Tibial nerve (tissue), 4 donors: ENCODE measurements at regions not wholly inside any gene's neighbourhood (a gene's known extent, or its start where the extent isn't known, plus 50 kb on each side); places are given as distances from the start of the nearest gene placed in this dataset.

Source experiments
- DNase-seq, 2 donors: peaks; one replicate each; pipeline ENCODE4 v3.0.0-alpha.2; 2019; ENCODE audit warnings: low spot score in 2 of 2
- H3K27ac ChIP-seq, 4 donors: fragments of 200-600 bp; sonication (generic) in 3 of 4; one replicate each; pipeline ENCODE4 v1.5.1; 2017 to 2019; ENCODE audit warnings: mild to moderate bottlenecking in 1 of 4
- H3K27me3 ChIP-seq, 2 donors: fragments of 200-600 bp; sonication (generic) in 1 of 2; one replicate each; pipeline versions ENCODE4 v1.5.1 to v1.6.0; 2017 to 2019
- H3K36me3 ChIP-seq, 3 donors: fragments of 200-600 bp; sonication (generic); one replicate each; pipeline ENCODE4 v1.5.1; 2018 to 2019
- H3K4me1 ChIP-seq, 4 donors: fragments of 200-600 bp; sonication (generic) in 3 of 4; one replicate each; pipeline ENCODE4 v1.5.1; 2017 to 2019
- H3K4me3 ChIP-seq, 4 donors: fragments of 200-600 bp; sonication (generic) in 3 of 4; one replicate each; pipeline ENCODE4 v1.5.1; 2017 to 2019; ENCODE audit warnings: mild to moderate bottlenecking in 1 of 4, moderate library complexity in 1 of 4
- H3K9me3 ChIP-seq, 4 donors: fragments of 200-600 bp; sonication (generic) in 3 of 4; one replicate each; pipeline ENCODE4 v1.5.1; 2017 to 2019
- CTCF ChIP-seq, 5 experiments: fragments of 200-600 bp in 3 of 5; fragments of 450-650 bp in 2 of 5; sonication (generic) in 3 of 5; IDR thresholded peaks; one replicate each; pipeline ENCODE4 v1.5.1; 2016 to 2019; ENCODE audit warnings: antibody characterized with exemption in 5 of 5, mild to moderate bottlenecking in 3 of 5, moderate library complexity in 2 of 5
- EP300 ChIP-seq, 2 donors: sonication (generic); formaldehyde crosslinking; IDR thresholded peaks; one replicate each; pipeline ENCODE4 v1.6.1; 2017; ENCODE audit warnings: antibody characterized with exemption in 2 of 2, mild to moderate bottlenecking in 1 of 2
- POLR2A ChIP-seq, 2 donors: fragments of 450-650 bp; IDR thresholded peaks; one replicate each; pipeline ENCODE4 v1.6.1; 2017; ENCODE audit warnings: antibody characterized with exemption in 2 of 2, mild to moderate bottlenecking in 2 of 2, moderate library complexity in 2 of 2
- WGBS, 2 donors: methylation state at CpG; one replicate each; pipeline ENCODE4 v1.1.5; 2018; 5-methylcytosine and 5-hydroxymethylcytosine counted together

GRCh38 chr14:44804391-44804790 is 157.4 kb downstream of the KLHL28 start:
- Histone ChIP-seq H3K4me1 (no peaks in the 10 kb centered on the region), H3K9me3 (no peaks in the 10 kb centered on the region), H3K4me3 (no peak overlapping the region), H3K27me3 (no peaks in the 10 kb centered on the region), H3K27ac (no peak overlapping the region), H3K36me3 (no peaks in the 10 kb centered on the region)
- no peak for TF ChIP-seq EP300 (IDR thresholded peaks at IDR 0.05)
- TF ChIP-seq CTCF (IDR thresholded peaks at IDR 0.05) = no peak
- no peak for TF ChIP-seq POLR2A (IDR thresholded peaks at IDR 0.05)
- DNase-seq = no peak

GRCh38 chr14:44803239-44803905 is 158.4 kb downstream of the KLHL28 start:
- no peaks in the 10 kb centered on the region for H3K36me3 ChIP-seq
- 70 to 83% methylated on average over 1 of the region's 1 CpG for WGBS, 2 donors
- H3K9me3 ChIP-seq = no peaks in the 10 kb centered on the region
- no peak for DNase-seq
- no peaks in the 10 kb centered on the region for H3K27me3 ChIP-seq
- H3K4me1 ChIP-seq = no peaks in the 10 kb centered on the region
- H3K4me3 ChIP-seq = no peak overlapping the region
- no peak overlapping the region for H3K27ac ChIP-seq
- TF ChIP-seq POLR2A (IDR thresholded peaks at IDR 0.05) (no peak), EP300 (IDR thresholded peaks at IDR 0.05) (no peak), CTCF (IDR thresholded peaks at IDR 0.05) (peak; percentile 56 to 69 (median 62))

GRCh38 chr14:44798386-44799242 is 163.1 kb downstream of the KLHL28 start:
- TF ChIP-seq CTCF (IDR thresholded peaks at IDR 0.05) (no peak), EP300 (IDR thresholded peaks at IDR 0.05) (no peak), POLR2A (IDR thresholded peaks at IDR 0.05) (no peak)
- 82 to 96% methylated on average over 46 of the region's 60 CpGs for WGBS, 2 donors
- Histone ChIP-seq H3K27me3 (no peaks in the 10 kb centered on the region), H3K4me3 (peak overlapping the region in 1 of 4 donors; percentile 8), H3K9me3 (no peaks in the 10 kb centered on the region), H3K27ac (no peak overlapping the region), H3K4me1 (peaks cover 0 to 9% (median 0%) of the 10 kb centered on the region in 4 donors), H3K36me3 (no peaks in the 10 kb centered on the region)
- no peak for DNase-seq

- H3K27me3 ChIP-seq = no peaks in the 10 kb centered on the region
- H3K27ac ChIP-seq = no peak overlapping the region
- 86 to 93% methylated on average over 1 of the region's 1 CpG for WGBS, 2 donors
- H3K4me1 ChIP-seq = peaks cover 0 to 9% (median 0%) of the 10 kb centered on the region in 4 donors
- H3K9me3 ChIP-seq = no peaks in the 10 kb centered on the region
- DNase-seq = no peak
- H3K4me3 ChIP-seq = no peak overlapping the region
- H3K36me3 ChIP-seq = no peaks in the 10 kb centered on the region
- TF ChIP-seq EP300 (IDR thresholded peaks at IDR 0.05) (no peak), CTCF (IDR thresholded peaks at IDR 0.05) (no peak)
Measured at GRCh38 chr14:44795725-44796124, 166.0 kb downstream of the KLHL28 start.

GRCh38 chr14:44791730-44792129 is 170.0 kb downstream of the KLHL28 start:
- Histone ChIP-seq H3K27me3 (no peaks in the 10 kb centered on the region), H3K4me1 (peaks cover 0 to 9% (median 0%) of the 10 kb centered on the region in 4 donors), H3K36me3 (no peaks in the 10 kb centered on the region), H3K27ac (no peak overlapping the region), H3K9me3 (no peaks in the 10 kb centered on the region), H3K4me3 (no peak overlapping the region)
- TF ChIP-seq EP300 (IDR thresholded peaks at IDR 0.05) (no peak), CTCF (IDR thresholded peaks at IDR 0.05) (no peak), POLR2A (IDR thresholded peaks at IDR 0.05) (no peak)
- 90 to 92% methylated on average over 3 of the region's 3 CpGs for WGBS, 2 donors
- no peak for DNase-seq
